ENCODE measurements at regions not wholly inside any gene's neighbourhood (a gene's known extent, or its start where the extent isn't known, plus 50 kb on each side); places are given as distances from the start of the nearest gene placed in this dataset.
A peak's percentile ranks its signal among the peaks of the same experiment; 100 is the strongest.

DNA sequence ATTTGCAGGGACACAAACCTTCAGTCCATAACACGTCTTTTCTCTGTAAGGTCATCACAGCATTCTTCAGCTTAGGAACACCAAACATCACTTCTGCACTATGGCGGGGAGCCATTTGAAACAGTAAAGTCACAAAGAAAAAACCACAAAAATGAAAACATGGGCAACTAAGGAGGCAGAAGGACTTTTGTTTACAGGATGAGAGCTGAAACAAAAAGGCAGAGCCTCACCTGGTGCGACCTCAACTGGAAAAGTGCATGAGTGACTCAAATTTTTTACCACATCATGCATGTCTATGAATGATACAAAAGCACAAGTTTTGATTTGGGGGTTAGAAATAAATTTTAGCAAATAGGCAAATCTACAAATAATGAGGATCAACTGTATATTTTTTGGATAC is 68.2 kb upstream of the TNFAIP3 start:
- TF ChIP-seq, protein P1, sequence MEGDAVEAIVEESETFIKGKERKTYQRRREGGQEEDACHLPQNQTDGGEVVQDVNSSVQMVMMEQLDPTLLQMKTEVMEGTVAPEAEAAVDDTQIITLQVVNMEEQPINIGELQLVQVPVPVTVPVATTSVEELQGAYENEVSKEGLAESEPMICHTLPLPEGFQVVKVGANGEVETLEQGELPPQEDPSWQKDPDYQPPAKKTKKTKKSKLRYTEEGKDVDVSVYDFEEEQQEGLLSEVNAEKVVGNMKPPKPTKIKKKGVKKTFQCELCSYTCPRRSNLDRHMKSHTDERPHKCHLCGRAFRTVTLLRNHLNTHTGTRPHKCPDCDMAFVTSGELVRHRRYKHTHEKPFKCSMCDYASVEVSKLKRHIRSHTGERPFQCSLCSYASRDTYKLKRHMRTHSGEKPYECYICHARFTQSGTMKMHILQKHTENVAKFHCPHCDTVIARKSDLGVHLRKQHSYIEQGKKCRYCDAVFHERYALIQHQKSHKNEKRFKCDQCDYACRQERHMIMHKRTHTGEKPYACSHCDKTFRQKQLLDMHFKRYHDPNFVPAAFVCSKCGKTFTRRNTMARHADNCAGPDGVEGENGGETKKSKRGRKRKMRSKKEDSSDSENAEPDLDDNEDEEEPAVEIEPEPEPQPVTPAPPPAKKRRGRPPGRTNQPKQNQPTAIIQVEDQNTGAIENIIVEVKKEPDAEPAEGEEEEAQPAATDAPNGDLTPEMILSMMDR (conservative IDR thresholded peaks at IDR 0.05; ENCODE audit: control insufficient read depth, insufficient read depth, low read depth, low read length) = no peak
- no peak overlapping the region for H3K4me3 ChIP-seq (ENCODE audit: control insufficient read depth, low read depth, low read length)
- no peak for DNase-seq (ENCODE audit: low read depth)

DNA sequence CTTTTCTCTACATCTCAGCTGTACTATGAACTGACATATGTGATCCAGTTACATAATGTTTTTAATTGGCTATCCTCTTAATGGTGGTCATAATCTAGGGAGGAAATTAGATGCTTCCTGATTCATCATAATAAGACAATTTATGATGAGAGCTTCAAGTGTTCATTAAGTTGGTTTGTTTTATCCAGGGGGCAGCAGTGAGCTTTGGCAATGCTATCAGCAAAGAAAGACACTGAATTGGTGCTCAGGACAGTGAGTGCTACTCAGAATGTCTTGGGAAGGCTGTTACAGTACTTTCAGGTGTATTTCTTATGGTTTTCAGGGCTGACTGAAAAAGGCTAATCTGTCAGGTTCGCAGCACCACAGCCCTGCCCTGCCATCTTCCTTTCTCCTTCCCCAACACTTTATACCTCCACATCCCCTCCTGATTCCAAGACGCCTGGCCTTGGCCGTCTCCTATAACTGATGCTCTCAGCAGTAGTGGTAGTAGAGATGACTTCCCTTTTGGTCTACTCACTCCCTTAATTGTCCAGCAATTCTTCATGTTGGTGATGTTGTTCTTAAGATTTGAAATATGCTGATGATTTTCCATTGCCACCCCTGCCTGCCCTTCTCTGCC is 67.0 kb upstream of the TNFAIP3 start:
- H3K4me3 ChIP-seq (ENCODE audit: control insufficient read depth, low read depth, low read length) = no peak overlapping the region
- DNase-seq (ENCODE audit: low read depth) = peak; percentile 76
- TF ChIP-seq, protein P1 (conservative IDR thresholded peaks at IDR 0.05; ENCODE audit: control insufficient read depth, insufficient read depth, low read depth, low read length) = peak; percentile 76

DNA sequence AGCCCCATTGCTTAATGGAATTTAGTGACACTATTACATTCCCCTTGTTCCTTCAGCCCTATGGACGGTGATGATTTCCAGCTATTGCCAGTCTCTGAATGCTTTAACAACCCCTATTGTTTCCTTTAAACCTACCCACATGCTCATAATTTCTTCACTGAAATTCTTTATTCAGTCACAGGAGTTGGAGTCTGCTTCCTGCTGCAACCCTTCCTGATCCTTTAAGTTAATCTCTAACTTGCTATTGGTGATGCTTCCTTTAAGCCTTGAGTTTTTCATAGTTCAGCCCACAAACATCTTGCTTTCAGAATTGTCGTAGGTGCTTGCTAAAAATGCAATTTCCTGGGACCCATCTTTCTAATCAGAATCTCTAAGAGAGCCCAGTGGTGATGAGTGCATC is 66.3 kb upstream of the TNFAIP3 start:
- TF ChIP-seq, protein P1 (conservative IDR thresholded peaks at IDR 0.05; ENCODE audit: control insufficient read depth, insufficient read depth, low read depth, low read length) = no peak
- DNase-seq (ENCODE audit: low read depth) = no peak
- no peak overlapping the region for H3K4me3 ChIP-seq (ENCODE audit: control insufficient read depth, low read depth, low read length)

DNA sequence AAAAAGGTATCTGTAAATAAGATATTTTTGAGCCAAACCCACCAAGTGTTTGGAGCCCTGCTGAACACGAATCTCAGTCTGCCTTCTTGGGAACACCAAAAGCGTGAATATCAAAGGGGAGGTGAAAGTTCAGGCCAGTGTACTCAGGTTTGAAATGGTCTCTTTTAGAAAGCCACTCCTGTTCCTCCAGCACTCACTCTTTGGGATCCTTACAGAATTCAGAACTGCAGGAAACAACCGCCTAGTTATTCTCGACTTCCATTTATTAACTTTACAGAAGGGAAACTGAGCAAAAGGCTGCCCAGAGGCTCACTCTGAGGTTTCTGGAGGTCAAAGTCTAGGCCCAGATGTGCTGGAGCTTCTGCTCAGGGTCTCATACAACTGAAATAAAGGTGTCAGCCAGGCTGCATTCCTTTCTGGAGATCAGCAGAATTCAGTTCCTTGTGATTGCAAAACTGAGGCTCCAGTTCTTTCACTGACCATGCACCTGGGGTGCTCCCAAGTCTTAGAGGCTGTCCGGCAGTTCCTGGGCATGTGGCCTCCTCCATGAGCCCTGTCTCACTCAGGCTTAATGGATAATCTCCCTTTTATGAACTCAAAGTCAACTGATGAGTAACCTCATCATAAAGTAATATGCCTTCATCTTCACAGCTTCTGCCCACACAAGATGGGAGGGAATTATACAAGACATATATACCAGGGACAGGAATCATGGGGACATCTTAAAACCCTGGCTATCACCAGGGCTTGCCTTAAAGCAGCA is 65.5 kb upstream of the TNFAIP3 start:
- DNase-seq (ENCODE audit: low read depth) = no peak
- TF ChIP-seq, protein P1 (conservative IDR thresholded peaks at IDR 0.05; ENCODE audit: control insufficient read depth, insufficient read depth, low read depth, low read length) = no peak
- H3K4me3 ChIP-seq (ENCODE audit: control insufficient read depth, low read depth, low read length) = no peak overlapping the region

DNA sequence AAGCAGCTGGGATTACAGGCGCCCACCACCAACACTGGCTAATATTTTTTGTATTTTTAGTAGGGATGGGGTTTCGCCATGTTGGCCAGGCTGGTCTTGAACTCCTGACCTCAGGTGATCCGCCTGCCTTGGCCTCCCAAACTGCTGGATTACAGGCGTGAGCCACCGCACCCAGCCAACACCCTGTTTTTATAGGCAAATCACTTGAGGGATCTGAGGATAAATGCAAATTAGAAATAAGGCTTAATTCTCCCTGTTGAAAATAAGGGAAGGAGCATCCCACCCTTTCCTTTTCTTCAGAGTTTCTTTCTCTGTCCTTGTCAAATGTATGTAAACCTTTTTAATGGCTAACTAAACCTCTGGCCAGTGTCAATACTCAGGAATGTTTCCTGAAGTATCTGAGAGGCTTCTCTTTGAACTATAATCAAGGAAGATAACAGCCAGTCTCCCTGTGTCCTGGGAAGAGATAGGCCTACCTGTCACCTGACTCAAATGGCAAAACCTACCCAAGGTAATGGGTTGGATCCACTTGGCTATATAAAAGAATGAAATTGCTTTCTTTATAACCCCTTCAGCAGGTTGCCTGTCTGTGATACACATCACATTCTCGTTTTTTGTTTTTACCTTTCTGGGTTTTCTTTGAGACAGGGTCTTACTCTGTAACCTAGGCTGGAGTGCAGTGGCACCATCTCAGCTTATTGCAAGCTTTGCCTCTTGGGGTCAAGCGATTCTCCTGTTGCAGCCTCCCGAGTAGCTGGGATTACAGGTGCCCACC is 64.5 kb upstream of the TNFAIP3 start:
- TF ChIP-seq, protein P1 (conservative IDR thresholded peaks at IDR 0.05; ENCODE audit: control insufficient read depth, insufficient read depth, low read depth, low read length) = no peak
- no peak overlapping the region for H3K4me3 ChIP-seq (ENCODE audit: control insufficient read depth, low read depth, low read length)
- DNase-seq (ENCODE audit: low read depth) = no peak

DNA sequence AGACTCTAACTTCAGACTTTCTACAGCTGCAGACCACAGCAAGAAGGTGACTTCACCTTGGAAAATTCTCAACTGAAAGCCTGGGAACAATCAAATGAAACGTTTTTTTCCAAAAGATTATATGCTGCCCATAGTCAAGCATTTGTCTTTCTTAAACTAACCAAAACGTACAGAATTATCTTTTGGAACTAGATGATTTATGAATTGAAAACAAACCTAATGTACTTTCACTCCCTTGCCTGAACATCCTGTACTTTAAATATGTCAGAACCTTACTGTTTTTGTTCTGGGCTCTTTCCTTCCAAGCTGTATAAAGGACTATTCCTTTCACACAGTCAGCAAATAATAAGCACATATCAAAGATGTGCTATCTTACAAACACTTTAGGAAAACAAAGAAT is 62.4 kb upstream of the TNFAIP3 start:
- H3K4me3 ChIP-seq (ENCODE audit: control insufficient read depth, low read depth, low read length) = no peak overlapping the region
- DNase-seq (ENCODE audit: low read depth) = no peak
- TF ChIP-seq, protein P1 (conservative IDR thresholded peaks at IDR 0.05; ENCODE audit: control insufficient read depth, insufficient read depth, low read depth, low read length) = no peak

Data from fibroblast of mammary gland (primary cell).